NOMO-1 treated with dmso at 0.1 percent for 144 hours (cell line): ENCODE measurements at regions not wholly inside any gene's neighbourhood (a gene's known extent, or its start where the extent isn't known, plus 50 kb on each side); places are given as distances from the start of the nearest gene placed in this dataset.
"Not testable (repeated sequence)": the region's sequence is repeated elsewhere in the genome, so short reads cannot be mapped to it uniquely, and the experiment has no call there.

ENCODE experiments used
- DNase-seq: peaks from one replicate; lab custom pipeline; 2025; ENCODE audit not compliant: unreplicated experiment; lab: John Stamatoyannopoulos, UW

DNA sequence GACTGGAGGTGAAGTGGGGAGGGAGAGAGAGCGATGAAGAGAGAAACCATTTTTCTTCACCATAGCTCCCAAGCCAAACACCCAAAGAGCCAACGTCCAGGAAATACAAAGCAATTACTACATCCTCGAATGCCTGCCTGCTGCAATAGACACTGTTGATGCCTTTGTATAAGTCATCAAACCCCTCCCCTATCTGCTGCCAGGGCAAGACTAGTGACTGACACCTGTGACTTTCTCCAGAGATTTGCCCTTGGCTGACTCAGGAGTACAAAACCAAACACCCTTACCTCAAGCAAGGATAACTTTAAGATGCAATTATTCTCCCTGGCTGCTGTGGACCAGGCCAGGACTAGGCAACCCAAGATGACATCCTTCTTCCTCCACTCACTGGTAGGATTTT lies 81.8 kb upstream of the RASA1 start:
- no peak for DNase-seq

DNA sequence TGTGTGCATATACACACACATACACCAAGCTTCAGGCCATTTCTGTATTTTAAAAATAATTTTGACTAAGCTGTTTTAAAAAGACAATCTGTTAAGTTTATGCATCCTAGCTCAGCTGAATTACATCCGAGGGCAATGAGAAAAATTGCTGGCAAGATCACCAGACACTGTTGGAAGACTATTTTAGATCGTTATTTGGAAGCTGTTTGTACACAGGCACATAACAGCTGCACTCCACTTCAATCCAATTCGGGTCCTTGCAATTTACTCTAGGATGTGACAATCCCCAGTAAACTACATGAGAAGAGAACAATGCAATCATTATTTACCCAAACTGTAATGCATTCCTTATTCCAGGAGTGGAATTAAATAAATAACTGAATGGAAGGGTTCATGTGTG lies 79.3 kb upstream of the RASA1 start:
- no peak for DNase-seq

DNA sequence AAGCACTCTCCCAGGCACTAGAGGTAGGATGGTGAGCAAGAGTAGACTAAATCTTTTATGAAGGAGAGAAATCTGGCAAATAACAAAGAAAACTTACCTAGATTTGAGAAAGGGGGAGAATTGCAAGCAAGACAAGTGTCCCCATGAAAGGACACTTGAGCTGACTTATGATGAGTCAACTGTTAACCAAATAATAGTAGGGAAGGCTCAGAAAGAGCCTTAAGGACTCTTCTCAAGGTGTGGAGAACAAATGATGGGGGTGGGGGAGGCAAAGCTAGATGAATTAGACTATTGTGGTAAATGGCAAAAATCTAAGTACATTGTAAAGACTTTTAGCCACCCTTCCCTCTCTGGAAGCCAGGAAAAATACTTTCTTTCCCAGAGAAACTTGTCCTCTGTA lies 77.6 kb upstream of the RASA1 start:
- no peak for DNase-seq

DNA sequence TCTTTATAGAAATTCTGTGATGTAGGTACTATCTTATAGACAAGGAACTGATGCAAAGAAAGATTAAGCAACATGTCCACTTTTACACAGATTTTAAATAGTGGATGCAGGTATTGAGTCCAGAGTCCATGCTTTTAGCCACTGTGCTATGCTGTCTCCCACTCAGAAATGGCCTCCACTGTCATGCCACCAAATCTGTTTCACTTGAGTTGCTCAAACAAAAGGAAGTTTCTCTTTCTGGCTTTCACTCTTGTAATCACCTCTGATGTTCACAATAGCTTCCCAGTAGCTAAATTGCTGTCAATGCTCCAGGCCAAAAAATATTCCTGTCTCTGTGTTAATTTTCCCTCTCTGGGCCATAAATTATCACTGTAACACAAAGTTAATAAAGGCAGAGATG lies 77.0 kb upstream of the RASA1 start:
- no peak for DNase-seq

DNA sequence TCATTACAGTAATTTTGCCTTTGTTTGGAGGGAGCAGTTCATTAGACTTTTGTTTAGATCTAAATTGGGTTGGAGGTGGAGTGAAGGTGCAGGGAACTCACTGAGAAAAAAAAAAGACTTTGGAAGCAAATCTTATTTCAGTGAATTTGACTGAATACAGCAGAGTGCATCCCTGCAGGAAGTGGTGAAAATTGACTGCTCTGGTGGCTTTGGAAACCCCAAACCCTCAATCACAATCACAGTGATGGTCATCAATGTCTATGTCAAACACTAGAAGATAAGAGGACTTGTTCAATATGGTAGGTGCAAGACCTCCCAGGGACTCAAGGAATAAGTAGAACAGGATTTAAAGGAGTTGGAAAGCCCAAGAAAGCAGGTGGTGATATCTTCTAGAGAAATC lies 76.0 kb upstream of the RASA1 start:
- DNase-seq: no peak

DNA sequence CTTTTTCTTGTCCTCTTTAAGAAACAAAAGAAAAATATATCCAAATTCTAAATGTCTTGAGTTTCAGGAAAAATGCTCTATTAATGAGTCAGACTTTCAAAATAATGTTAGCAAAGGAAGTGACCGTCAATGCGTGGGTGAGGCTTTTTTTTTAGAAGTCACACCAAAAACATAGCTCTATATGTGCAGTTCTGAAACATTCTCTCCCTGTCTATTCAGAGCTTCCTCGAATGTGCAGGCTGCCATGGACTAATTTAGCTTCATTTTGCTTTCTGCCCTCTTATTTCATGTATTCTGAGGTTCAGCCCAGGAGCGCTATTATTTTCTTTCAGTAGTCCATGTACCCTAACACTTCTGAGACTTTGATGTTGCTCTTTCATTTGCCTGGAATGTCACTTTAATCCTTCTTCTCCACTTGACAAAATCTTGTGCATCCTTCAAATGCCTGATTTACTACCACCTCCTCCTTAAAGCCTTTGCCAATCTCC lies 72.5 kb upstream of the RASA1 start:
- DNase-seq: no peak

DNA sequence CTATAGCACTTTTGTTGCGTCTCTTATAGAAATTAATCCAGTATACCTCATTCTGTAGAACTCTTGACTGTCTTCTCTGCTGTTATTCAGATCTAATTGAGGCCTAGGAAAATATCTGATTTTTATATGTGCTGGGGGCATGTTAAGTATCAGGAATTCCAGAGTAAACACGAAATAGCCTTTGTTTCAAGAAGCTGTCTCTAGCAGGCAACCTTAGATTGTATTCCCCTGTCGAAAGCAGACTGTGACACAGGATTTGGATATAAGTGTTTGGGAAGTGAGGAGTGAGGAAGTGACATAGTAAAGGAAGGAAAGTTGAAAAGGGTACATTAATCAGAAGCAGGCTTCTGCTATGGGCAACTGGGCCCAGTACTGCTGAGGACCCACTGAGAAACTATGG lies 72.1 kb upstream of the RASA1 start:
- DNase-seq: no peak

DNA sequence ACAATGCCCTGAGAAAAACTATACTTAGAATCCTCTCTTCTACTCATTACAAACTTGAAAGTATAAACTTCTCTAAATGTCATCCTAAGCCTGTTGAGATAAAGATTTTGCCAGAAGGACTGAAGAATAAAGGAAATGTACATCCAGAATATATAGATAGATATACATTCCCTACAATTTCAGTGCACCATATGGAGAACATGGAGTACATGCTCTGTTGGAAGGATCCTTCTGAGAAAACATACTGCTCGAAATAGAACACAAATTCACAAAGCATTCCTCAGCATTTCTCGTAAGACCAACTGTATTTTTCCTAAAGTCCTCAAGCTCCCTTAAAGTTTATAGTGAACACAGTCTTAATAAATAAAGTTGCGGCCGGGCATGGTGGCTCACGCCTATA lies 69.7 kb upstream of the RASA1 start:
- no peak for DNase-seq

DNA sequence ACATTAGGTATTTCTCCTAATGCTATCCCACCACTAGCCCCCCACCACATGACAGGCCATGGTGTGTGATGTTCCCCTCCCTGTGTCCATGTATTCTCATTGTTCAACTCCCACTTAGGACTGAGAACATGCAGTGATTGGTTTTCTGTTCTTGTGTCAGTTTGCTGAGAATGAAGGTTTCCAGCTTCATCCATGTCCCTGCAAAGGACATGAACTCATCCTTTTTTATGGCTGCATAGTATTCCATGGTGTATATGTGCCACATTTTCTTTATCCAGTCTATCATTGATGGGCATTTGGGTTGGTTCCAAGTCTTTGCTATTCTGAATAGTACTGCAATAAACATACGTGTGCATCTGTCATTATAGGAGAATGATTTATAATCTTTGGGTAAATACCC lies 68.4 kb upstream of the RASA1 start:
- not testable (repeated sequence) for DNase-seq

DNA sequence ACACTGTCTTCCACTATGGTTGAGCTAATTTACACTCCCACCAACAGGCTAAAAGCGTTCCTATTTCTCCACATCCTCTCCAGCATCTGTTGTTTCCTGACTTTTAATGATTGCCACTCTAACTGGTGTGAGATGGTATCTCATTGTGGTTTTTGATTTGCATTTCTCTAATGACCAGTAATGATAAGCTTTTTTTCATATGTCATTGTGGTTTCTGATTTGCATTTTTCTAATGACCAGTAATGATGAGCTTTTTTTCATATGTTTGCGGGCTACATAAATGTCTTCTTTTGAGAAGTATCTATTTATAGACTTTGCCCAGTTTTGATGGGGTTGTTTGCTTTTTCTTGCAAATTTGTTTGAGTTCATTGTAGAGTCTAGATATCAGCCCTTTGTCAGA lies 68.0 kb upstream of the RASA1 start:
- not testable (repeated sequence) for DNase-seq

DNA sequence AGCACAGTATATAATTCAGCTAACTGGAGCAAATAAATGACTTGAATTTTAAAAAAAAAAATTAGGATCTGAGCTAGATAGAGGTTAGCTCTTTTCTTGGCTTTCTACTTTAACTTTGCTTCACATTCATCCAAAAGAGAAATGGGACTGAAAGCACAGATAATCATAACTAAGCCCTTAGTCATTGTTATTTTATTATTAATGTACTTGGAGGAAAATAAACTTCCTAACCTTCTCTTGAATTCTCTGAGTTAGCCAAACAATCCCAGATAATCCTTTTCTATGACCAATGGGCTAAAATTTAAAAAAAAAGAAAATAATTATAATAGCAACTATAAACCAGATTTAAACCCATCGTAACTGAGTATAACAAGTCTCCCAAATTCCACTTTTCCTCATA lies 57.6 kb upstream of the RASA1 start:
- no peak for DNase-seq

DNA sequence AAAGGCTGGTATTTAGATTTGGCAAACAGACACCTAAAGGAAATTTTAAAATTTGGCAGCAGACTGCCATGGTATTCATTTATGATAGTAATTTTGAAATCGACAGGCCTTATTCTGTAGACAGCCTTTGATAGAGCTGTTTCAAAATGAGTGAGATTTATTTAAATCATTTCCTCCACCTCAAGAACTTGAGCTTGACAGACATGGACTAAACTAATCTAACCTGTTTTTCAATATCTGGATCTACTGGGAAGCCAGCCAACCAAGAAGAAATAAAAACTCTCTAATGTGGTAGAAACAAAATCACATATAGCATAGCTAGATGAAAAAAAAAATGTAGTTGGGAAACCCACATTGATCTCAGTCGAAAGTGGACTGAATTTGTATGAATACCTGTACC lies 56.9 kb upstream of the RASA1 start:
- DNase-seq: no peak

DNA sequence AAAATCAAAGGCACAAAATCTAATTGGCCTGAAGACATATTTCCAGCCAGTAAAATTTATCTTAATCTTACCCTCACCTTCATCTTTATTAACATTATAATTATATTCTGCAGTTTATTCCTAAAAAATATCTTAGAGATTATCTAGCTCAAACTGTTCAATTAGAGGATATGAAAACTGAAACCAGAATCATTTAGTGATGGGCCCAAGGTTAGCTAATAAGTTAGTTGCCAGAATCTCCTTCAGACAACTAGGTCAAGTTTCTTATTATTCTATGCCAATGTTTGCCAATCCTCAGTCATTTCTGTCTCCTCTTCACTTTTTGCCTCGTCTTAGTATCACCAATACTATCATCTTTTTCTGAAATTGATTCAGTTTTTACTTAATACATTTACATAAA lies 56.0 kb upstream of the RASA1 start:
- no peak for DNase-seq

DNA sequence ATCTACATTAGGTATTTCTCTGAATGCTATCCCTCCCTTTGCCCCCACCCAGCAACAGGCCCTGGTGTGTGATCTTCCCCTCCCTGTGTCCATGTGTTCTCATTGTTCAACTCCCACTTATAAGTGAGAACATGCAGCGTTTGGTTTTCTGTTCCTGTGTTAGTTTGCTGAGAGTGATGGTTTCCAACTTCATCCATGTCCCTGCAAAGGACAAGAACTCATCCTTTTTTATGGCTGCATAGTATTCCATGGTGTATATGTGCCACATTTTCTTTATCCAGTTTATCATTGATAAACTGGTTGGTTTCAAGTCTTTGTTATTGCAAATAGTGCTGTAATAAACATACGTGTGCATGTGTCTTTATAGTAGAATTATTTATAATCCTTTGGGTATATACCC lies 55.5 kb upstream of the RASA1 start:
- DNase-seq: not testable (repeated sequence)

DNA sequence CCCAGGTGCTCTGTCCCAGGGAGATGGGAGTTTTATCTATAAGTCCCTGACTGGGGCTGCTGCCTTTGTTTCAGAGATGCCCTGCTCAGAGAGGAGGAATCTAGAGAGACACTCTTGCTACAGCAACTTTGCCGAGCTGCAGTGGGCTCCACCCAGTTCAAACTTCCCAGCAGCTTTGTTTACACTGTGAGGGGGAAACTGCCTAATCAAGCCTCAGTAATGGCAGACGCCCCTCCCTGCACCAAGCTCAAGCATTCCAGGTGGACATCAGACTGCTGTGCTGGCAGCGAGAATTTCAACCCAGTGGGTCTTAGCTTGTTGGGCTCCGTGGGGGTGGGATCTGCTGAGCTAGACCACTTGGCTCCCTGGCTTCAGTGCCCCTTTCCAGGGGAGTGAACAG lies 50.2 kb upstream of the RASA1 start:
- DNase-seq: not testable (repeated sequence)
